Posterior vena cava (tissue), 2 donors: ENCODE measurements at regions not wholly inside any gene's neighbourhood (a gene's known extent, or its start where the extent isn't known, plus 50 kb on each side); places are given as distances from the start of the nearest gene placed in this dataset.

Experiments
- DNase-seq: peaks from one replicate; pipeline ENCODE4 v3.0.0-alpha.2; 2020; ENCODE audit warnings: low spot score
- intact Hi-C, 2 donors: fragments of 100-400 bp; cut with DNase I; formaldehyde crosslinking; loops; one replicate each; pipeline versions ENCODE4 v1.14.1 to v1.14.2; 2022 to 2023
- donor health status: DM: yes; HTN: yes; CAD: no.
- donor health status: DM: yes; HTN: yes; CAD: no.

GRCh38 chr5:107325866-107326265 lies 344.9 kb downstream of the EFNA5 start:
- intact Hi-C loops = no loop called here
- DNase-seq = no peak

GRCh38 chr5:107324809-107325208 lies 345.9 kb downstream of the EFNA5 start:
- intact Hi-C loops = no loop called here
- DNase-seq = no peak

GRCh38 chr5:107324071-107324470 lies 346.7 kb downstream of the EFNA5 start:
- intact Hi-C loops = no loop called here
- no peak for DNase-seq

- intact Hi-C loops = no loop called here
- no peak for DNase-seq
Observed at GRCh38 chr5:107323536-107323935, 347.2 kb downstream of the EFNA5 start.

- DNase-seq = no peak
- intact Hi-C loops = no loop called here
Observed at GRCh38 chr5:107322936-107323335, 347.8 kb downstream of the EFNA5 start.

GRCh38 chr5:107321906-107322305 lies 348.8 kb downstream of the EFNA5 start:
- intact Hi-C loops = no loop called here
- no peak for DNase-seq

- intact Hi-C loops = no loop called here
- DNase-seq = no peak
Observed at GRCh38 chr5:107320846-107321245, 349.9 kb downstream of the EFNA5 start.

GRCh38 chr5:107320376-107320775 lies 350.4 kb downstream of the EFNA5 start:
- intact Hi-C loops = no loop called here
- no peak for DNase-seq

GRCh38 chr5:107319901-107320300 lies 350.8 kb downstream of the EFNA5 start:
- intact Hi-C loops = no loop called here
- DNase-seq = no peak

- intact Hi-C loops = no loop called here
- no peak for DNase-seq
Observed at GRCh38 chr5:107314330-107314729, 356.4 kb downstream of the EFNA5 start.

GRCh38 chr5:107313921-107314320 lies 356.8 kb downstream of the EFNA5 start:
- intact Hi-C loops = no loop called here
- no peak for DNase-seq

GRCh38 chr5:107313098-107313497 lies 357.6 kb downstream of the EFNA5 start:
- no peak for DNase-seq
- intact Hi-C loops = no loop called here

- DNase-seq = no peak
- intact Hi-C loops = no loop called here
Observed at GRCh38 chr5:107310181-107310580, 360.6 kb downstream of the EFNA5 start.

- intact Hi-C loops = no loop called here
- DNase-seq = no peak
Observed at GRCh38 chr5:107306594-107306993, 364.1 kb downstream of the EFNA5 start.

GRCh38 chr5:107306002-107306401 lies 364.7 kb downstream of the EFNA5 start:
- intact Hi-C loops = no loop called here
- DNase-seq = no peak

- intact Hi-C loops = no loop called here
- no peak for DNase-seq
Observed at GRCh38 chr5:107304684-107305083, 366.1 kb downstream of the EFNA5 start.

- intact Hi-C loops = no loop called here
- DNase-seq = no peak
Observed at GRCh38 chr5:107303171-107303968, 367.4 kb downstream of the EFNA5 start.

- intact Hi-C loops = no loop called here
- DNase-seq = no peak
Observed at GRCh38 chr5:107302441-107302840, 368.3 kb downstream of the EFNA5 start.

GRCh38 chr5:107301999-107302398 lies 368.7 kb downstream of the EFNA5 start:
- intact Hi-C loops = no loop called here
- no peak for DNase-seq

GRCh38 chr5:107300721-107301327 lies 369.9 kb downstream of the EFNA5 start:
- intact Hi-C loops = no loop called here
- DNase-seq = no peak

- intact Hi-C loops = no loop called here
- DNase-seq = no peak
Observed at GRCh38 chr5:107296572-107296971, 374.2 kb downstream of the EFNA5 start.
